HG03097 (cell line): ENCODE measurements at regions not wholly inside any gene's neighbourhood (a gene's known extent, or its start where the extent isn't known, plus 50 kb on each side); places are given as distances from the start of the nearest gene placed in this dataset.
"Not testable (repeated sequence)": the region's sequence is repeated elsewhere in the genome, so short reads cannot be mapped to it uniquely, and the experiment has no call there.

Source experiments
- ATAC-seq: cut with Tn5 transposase; IDR thresholded peaks from one replicate; pipeline ENCODE4 v1.9.1; 2021; ENCODE audit not compliant: unreplicated experiment, low FRiP score

DNA sequence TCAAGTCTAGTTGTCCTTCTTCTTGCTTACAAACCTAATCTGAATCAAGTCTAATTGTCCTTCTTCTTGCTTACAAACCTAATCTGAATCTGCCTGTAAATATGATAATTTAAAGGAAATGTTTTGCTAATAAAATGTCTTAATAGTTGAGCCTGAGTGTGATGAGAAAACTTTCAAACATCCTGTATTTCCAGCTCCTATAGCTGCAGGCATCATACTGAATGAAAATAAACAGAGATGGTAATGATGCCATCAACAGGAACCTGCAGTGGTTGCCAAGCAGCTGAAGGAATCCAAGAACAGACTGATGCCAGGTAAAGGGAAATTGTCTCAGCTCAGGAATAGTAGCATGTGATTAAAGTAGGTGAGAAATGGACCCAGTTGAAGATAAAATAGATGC is 156.1 kb upstream of the IRS4 start:
- no peak for ATAC-seq

- ATAC-seq: no peak
Observed at GRCh38 chrX:108875548-108875947, 139.2 kb upstream of the IRS4 start.

DNA sequence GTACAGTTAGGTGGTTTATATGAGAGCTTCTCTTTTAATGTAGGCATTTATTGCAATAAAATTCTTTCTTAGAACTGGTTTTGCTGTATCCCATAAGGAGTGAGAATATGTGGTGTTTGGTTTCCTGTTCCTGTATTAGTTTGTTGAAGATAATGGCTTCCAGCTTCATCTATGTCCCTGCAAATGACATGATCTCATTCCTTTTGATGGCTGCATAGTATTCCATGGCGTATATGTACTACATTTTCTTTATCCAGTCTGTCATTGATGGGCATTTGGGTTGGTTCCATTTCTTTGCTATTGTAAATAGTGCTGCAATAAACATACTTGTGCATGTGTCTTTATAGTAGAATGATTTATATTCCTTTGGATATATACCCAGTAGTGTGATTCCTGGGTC is 106.7 kb upstream of the IRS4 start:
- not testable (repeated sequence) for ATAC-seq

- no peak for ATAC-seq
Observed at GRCh38 chrX:108833993-108834392, 97.6 kb upstream of the IRS4 start.

GRCh38 chrX:108811891-108812290 is 75.5 kb upstream of the IRS4 start:
- ATAC-seq: no peak

DNA sequence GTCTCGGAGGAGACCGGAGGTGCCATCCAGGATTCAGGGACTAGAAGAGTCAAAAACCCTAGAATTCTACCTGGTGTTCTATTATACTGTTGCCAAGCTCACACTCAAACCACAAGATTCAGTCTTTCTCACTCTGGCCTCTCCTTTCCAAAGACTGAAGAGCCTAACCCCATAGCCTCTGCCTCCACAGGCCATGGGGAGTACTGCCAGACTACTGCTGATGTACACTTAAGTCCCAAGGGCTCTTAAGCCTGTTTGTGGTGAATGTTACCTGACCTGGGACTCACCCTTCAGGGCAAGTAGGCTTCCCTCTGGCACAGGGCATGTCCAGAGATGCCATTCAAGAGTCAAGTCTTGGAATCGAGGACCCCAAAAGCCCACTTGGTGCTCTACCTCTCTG is 58.9 kb upstream of the IRS4 start:
- no peak for ATAC-seq
